Hematopoietic multipotent progenitor cell treated with erythropoietin and hydrocortisone succinate and interleukin-3 and kit ligand, for 6 days (in vitro differentiated cells): ENCODE measurements at regions not wholly inside any gene's neighbourhood (a gene's known extent, or its start where the extent isn't known, plus 50 kb on each side); places are given as distances from the start of the nearest gene placed in this dataset.
"Not testable (repeated sequence)": the region's sequence is repeated elsewhere in the genome, so short reads cannot be mapped to it uniquely, and the experiment has no call there.

ENCODE experiments used
- DNase-seq: peaks from one replicate; pipeline ENCODE4 v3.0.0-alpha.2; 2015

- no peak for DNase-seq
These were observed 223.1 kb upstream of the CAND1 start for GRCh38 chr12:67046062-67046461.

GRCh38 chr12:67047634-67048033 is 221.5 kb upstream of the CAND1 start:
- no peak for DNase-seq

- DNase-seq: no peak
These were observed 220.8 kb upstream of the CAND1 start for GRCh38 chr12:67048371-67048770.

GRCh38 chr12:67049199-67049598 is 220.0 kb upstream of the CAND1 start:
- not testable (repeated sequence) for DNase-seq

GRCh38 chr12:67052981-67053380 is 216.2 kb upstream of the CAND1 start:
- DNase-seq: no peak

- no peak for DNase-seq
These were observed 212.8 kb upstream of the CAND1 start for GRCh38 chr12:67056329-67056728.

GRCh38 chr12:67057072-67057471 is 212.1 kb upstream of the CAND1 start:
- DNase-seq: no peak

GRCh38 chr12:67062193-67062592 is 207.0 kb upstream of the CAND1 start:
- DNase-seq: no peak

- no peak for DNase-seq
These were observed 201.5 kb upstream of the CAND1 start for GRCh38 chr12:67067453-67068203.

GRCh38 chr12:67068204-67068731 is 200.9 kb upstream of the CAND1 start:
- no peak for DNase-seq

GRCh38 chr12:67068761-67069450 is 200.3 kb upstream of the CAND1 start:
- DNase-seq: peak; percentile 38

GRCh38 chr12:67069451-67070306 is 199.5 kb upstream of the CAND1 start:
- DNase-seq: peak; percentile 40

- no peak for DNase-seq
These were observed 198.9 kb upstream of the CAND1 start for GRCh38 chr12:67070307-67070600.

GRCh38 chr12:67070604-67071003 is 198.6 kb upstream of the CAND1 start:
- DNase-seq: no peak

- not testable (repeated sequence) for DNase-seq
These were observed 196.9 kb upstream of the CAND1 start for GRCh38 chr12:67072281-67072680.

- no peak for DNase-seq
These were observed 195.8 kb upstream of the CAND1 start for GRCh38 chr12:67073336-67073735.

- no peak for DNase-seq
These were observed 195.1 kb upstream of the CAND1 start for GRCh38 chr12:67074072-67074471.

- DNase-seq: no peak
These were observed 191.5 kb upstream of the CAND1 start for GRCh38 chr12:67077617-67078016.

GRCh38 chr12:67078957-67079356 is 190.2 kb upstream of the CAND1 start:
- no peak for DNase-seq

GRCh38 chr12:67080637-67081036 is 188.5 kb upstream of the CAND1 start:
- DNase-seq: no peak

- DNase-seq: no peak
These were observed 186.9 kb upstream of the CAND1 start for GRCh38 chr12:67082221-67082620.

GRCh38 chr12:67085699-67086098 is 183.5 kb upstream of the CAND1 start:
- DNase-seq: no peak

GRCh38 chr12:67086116-67086515 is 183.0 kb upstream of the CAND1 start:
- no peak for DNase-seq
